ENCODE measurements at regions not wholly inside any gene's neighbourhood (a gene's known extent, or its start where the extent isn't known, plus 50 kb on each side); places are given as distances from the start of the nearest gene placed in this dataset.
"Not testable (repeated sequence)": the region's sequence is repeated elsewhere in the genome, so short reads cannot be mapped to it uniquely, and the experiment has no call there.

GRCh38 chr1:38744452-38745350, 114.9 kb downstream of the RRAGC start:
- H3K4me1 Mint-ChIP-seq: no peaks in the 10 kb centered on the region
- peaks cover 0 to 4% (median 0%) of the 10 kb centered on the region in 7 donors for H3K9me3 Mint-ChIP-seq
- H3K4me3 Mint-ChIP-seq: no peak overlapping the region
- H3K27me3 Mint-ChIP-seq: peaks cover under 1 to 13% (median 10%) of the 10 kb centered on the region in 3 donors
- ATAC-seq (ENCODE audit: low read depth in 2 of 2) (no peak), DNase-seq (no peak)
- no peak overlapping the region for H3K27ac Mint-ChIP-seq
- H3K36me3 Mint-ChIP-seq: no peaks in the 10 kb centered on the region

GRCh38 chr1:38743184-38743583, 116.4 kb downstream of the RRAGC start:
- DNase-seq: no peak
- Mint-ChIP-seq H3K27me3 (peaks cover 0 to 7% (median 0%) of the 10 kb centered on the region in 3 donors), H3K9me3 (peaks cover 0 to 1% (median 0%) of the 10 kb centered on the region in 7 donors), H3K36me3 (no peaks in the 10 kb centered on the region), H3K4me1 (no peaks in the 10 kb centered on the region), H3K4me3 (no peak overlapping the region), H3K27ac (no peak overlapping the region)
- ATAC-seq (ENCODE audit: low read depth in 2 of 2): no peak

GRCh38 chr1:38741341-38741740, 118.2 kb downstream of the RRAGC start:
- H3K36me3 Mint-ChIP-seq: no peaks in the 10 kb centered on the region
- no peak overlapping the region for H3K4me3 Mint-ChIP-seq
- peaks cover 0 to 11% (median 0%) of the 10 kb centered on the region in 3 donors for H3K27me3 Mint-ChIP-seq
- DNase-seq: no peak
- H3K9me3 Mint-ChIP-seq: peaks cover 0 to 1% (median 0%) of the 10 kb centered on the region in 7 donors
- H3K4me1 Mint-ChIP-seq: no peaks in the 10 kb centered on the region
- no peak overlapping the region for H3K27ac Mint-ChIP-seq
- ATAC-seq (ENCODE audit: low read depth in 2 of 2): no peak

- no peak overlapping the region for H3K27ac Mint-ChIP-seq
- H3K27me3 Mint-ChIP-seq: peaks cover 5 to 13% (median 5%) of the 10 kb centered on the region in 3 donors
- no peak for DNase-seq
- H3K36me3 Mint-ChIP-seq: no peaks in the 10 kb centered on the region
- no peaks in the 10 kb centered on the region for H3K4me1 Mint-ChIP-seq
- ATAC-seq (ENCODE audit: low read depth in 2 of 2): no peak
- H3K4me3 Mint-ChIP-seq: no peak overlapping the region
- peaks cover 0 to 1% (median 0%) of the 10 kb centered on the region in 7 donors for H3K9me3 Mint-ChIP-seq
Observed at GRCh38 chr1:38740487-38740886, 119.1 kb downstream of the RRAGC start.

GRCh38 chr1:38738207-38738606, 121.4 kb downstream of the RRAGC start:
- H3K27ac Mint-ChIP-seq: no peak overlapping the region
- peaks cover 20 to 28% (median 28%) of the 10 kb centered on the region in 3 donors for H3K27me3 Mint-ChIP-seq
- no peak for DNase-seq
- H3K9me3 Mint-ChIP-seq: peaks cover 0 to 3% (median 0%) of the 10 kb centered on the region in 7 donors
- no peak for ATAC-seq (ENCODE audit: low read depth in 2 of 2)
- no peaks in the 10 kb centered on the region for H3K36me3 Mint-ChIP-seq
- no peak overlapping the region for H3K4me3 Mint-ChIP-seq
- H3K4me1 Mint-ChIP-seq: no peaks in the 10 kb centered on the region

- H3K9me3 Mint-ChIP-seq: peaks cover 0 to 3% (median 1%) of the 10 kb centered on the region in 7 donors
- H3K36me3 Mint-ChIP-seq: no peaks in the 10 kb centered on the region
- ATAC-seq (ENCODE audit: low read depth in 2 of 2): no peak
- DNase-seq: no peak
- no peak overlapping the region for H3K4me3 Mint-ChIP-seq
- no peaks in the 10 kb centered on the region for H3K4me1 Mint-ChIP-seq
- no peak overlapping the region for H3K27ac Mint-ChIP-seq
- H3K27me3 Mint-ChIP-seq: peaks cover 34 to 45% (median 41%) of the 10 kb centered on the region in 3 donors
Observed at GRCh38 chr1:38736399-38736798, 123.2 kb downstream of the RRAGC start.

- ATAC-seq (ENCODE audit: low read depth in 2 of 2) (no peak), DNase-seq (no peak)
- no peak overlapping the region for H3K27ac Mint-ChIP-seq
- H3K27me3 Mint-ChIP-seq: peaks cover 34 to 50% (median 41%) of the 10 kb centered on the region in 3 donors
- peaks cover 0 to 3% (median 0%) of the 10 kb centered on the region in 7 donors for H3K9me3 Mint-ChIP-seq
- no peaks in the 10 kb centered on the region for H3K4me1 Mint-ChIP-seq
- H3K36me3 Mint-ChIP-seq: no peaks in the 10 kb centered on the region
- H3K4me3 Mint-ChIP-seq: no peak overlapping the region
Observed at GRCh38 chr1:38735651-38736161, 123.9 kb downstream of the RRAGC start.

GRCh38 chr1:38733761-38734160, 125.8 kb downstream of the RRAGC start:
- no peak for DNase-seq

GRCh38 chr1:38730511-38731397, 128.8 kb downstream of the RRAGC start:
- H3K27me3 Mint-ChIP-seq: peaks cover 71 to 78% (median 77%) of the 10 kb centered on the region in 3 donors

More at GRCh38 chr1:38733761-38734160, 125.8 kb downstream of the RRAGC start:
- Mint-ChIP-seq H3K4me3 (no peak overlapping the region), H3K36me3 (no peaks in the 10 kb centered on the region), H3K4me1 (no peaks in the 10 kb centered on the region), H3K27ac (no peak overlapping the region), H3K9me3 (peaks cover 0 to 3% (median 0%) of the 10 kb centered on the region in 7 donors), H3K27me3 (peaks cover 53 to 60% (median 58%) of the 10 kb centered on the region in 3 donors)
- no peak for ATAC-seq (ENCODE audit: low read depth in 2 of 2)

GRCh38 chr1:38728585-38728908, 131.0 kb downstream of the RRAGC start:
- DNase-seq (no peak), ATAC-seq (ENCODE audit: low read depth in 2 of 2) (no peak)
- Mint-ChIP-seq H3K27me3 (peaks cover 62 to 79% (median 74%) of the 10 kb centered on the region in 3 donors), H3K9me3 (peaks cover 0 to 2% (median 0%) of the 10 kb centered on the region in 7 donors), H3K4me3 (no peak overlapping the region), H3K4me1 (peaks cover 0 to 7% (median 0%) of the 10 kb centered on the region in 3 donors), H3K36me3 (peaks cover 0 to 5% of the 10 kb centered on the region in 2 donors), H3K27ac (no peak overlapping the region)

More at GRCh38 chr1:38730511-38731397, 128.8 kb downstream of the RRAGC start:
- H3K9me3 Mint-ChIP-seq: peaks cover 0 to 3% (median 0%) of the 10 kb centered on the region in 7 donors
- DNase-seq (no peak), ATAC-seq (ENCODE audit: low read depth in 2 of 2) (no peak)
- H3K4me1 Mint-ChIP-seq: peaks cover 0 to 7% (median 0%) of the 10 kb centered on the region in 3 donors
- H3K27ac Mint-ChIP-seq: no peak overlapping the region
- no peak overlapping the region for H3K4me3 Mint-ChIP-seq
- H3K36me3 Mint-ChIP-seq: peaks cover 0 to 5% of the 10 kb centered on the region in 2 donors

GRCh38 chr1:38727684-38728584, 131.6 kb downstream of the RRAGC start:
- Mint-ChIP-seq H3K4me1 (peaks cover 0 to 7% (median 0%) of the 10 kb centered on the region in 3 donors), H3K9me3 (peaks cover 0 to 2% (median 0%) of the 10 kb centered on the region in 7 donors), H3K4me3 (no peak overlapping the region), H3K36me3 (peaks cover 0 to 5% of the 10 kb centered on the region in 2 donors), H3K27ac (no peak overlapping the region), H3K27me3 (peaks cover 68 to 80% (median 75%) of the 10 kb centered on the region in 3 donors)
- DNase-seq (no peak), ATAC-seq (ENCODE audit: low read depth in 2 of 2) (no peak)

- H3K4me3 Mint-ChIP-seq; H3K9me3 Mint-ChIP-seq; DNase-seq; H3K36me3 Mint-ChIP-seq; H3K27ac Mint-ChIP-seq; H3K4me1 Mint-ChIP-seq; ATAC-seq (ENCODE audit: low read depth in 2 of 2): not testable (repeated sequence)
- peaks cover 66 to 84% (median 76%) of the 10 kb centered on the region in 3 donors for H3K27me3 Mint-ChIP-seq
Observed at GRCh38 chr1:38725321-38725961, 134.1 kb downstream of the RRAGC start.

Measured in naive B cell (primary cell).